GM12873 (cell line): ENCODE measurements at regions not wholly inside any gene's neighbourhood (a gene's known extent, or its start where the extent isn't known, plus 50 kb on each side); places are given as distances from the start of the nearest gene placed in this dataset.

Experiments
- CTCF ChIP-seq: IDR thresholded peaks from 2 replicates; pipeline ENCODE4 v1.5.1; 2012; ENCODE audit warnings: low read depth, mild to moderate bottlenecking, moderate library complexity, low read length, control low read depth; ENCODE audit not compliant: insufficient read depth; ENCODE audit errors: missing control alignments

DNA sequence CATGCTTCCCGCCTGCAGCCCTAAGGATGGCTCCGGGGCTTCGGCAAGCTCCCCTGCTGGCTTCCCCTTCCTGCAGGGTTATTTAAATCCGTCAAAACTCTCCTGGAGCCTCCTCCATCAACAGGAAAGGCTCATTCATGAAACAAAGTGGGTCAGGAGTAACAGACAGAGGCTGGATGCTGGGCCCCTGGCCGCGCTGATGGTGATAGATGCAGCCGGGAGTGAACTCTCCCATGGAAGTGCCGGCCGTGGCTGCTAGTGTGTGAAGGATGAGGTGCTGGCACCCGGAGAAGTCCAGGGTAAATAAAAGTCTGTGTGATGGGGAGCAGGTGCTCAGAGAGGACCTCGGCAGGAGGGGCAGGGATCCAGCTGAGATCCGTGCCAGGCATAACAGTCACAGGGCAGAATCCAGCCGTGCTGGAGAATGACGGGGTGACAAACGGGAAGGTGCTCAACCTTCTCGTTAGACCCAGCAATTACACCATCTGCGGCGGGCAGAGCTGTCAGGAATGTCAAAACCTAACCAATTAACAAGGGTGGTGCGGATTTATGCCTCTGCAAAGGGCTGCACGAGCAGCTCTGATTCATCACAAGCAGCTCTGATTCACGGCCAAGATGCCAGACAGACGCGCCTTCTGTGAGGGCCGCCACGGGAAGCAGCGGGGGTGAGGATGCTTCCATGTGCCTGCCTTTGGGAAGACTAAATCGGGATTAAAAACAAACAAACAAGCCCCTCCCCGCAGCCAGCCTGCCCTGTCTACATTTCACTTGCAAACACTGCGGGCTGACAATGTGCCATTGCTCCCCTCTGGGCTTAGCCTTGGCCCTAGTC, 55.6 kb downstream of the SYNE3 start:
- no peak for TF ChIP-seq CTCF

DNA sequence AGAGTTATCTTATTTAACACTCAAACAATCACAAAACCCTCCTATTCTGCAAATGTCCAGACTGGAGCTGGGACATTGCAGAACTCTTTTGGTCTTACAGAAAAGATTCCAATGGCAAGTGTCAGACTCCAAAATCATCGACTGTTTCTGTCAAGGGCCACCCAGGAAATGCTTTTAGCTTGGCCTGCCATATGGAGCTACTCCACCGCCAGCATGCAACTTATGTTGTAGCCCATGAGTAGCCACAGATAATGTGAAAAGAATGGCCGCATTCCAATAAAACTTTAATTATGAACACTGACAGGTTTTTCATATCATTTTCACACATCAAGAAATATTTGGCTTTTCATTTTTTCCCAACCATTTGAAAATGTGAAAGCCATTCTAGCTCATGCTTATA, 57.5 kb downstream of the SYNE3 start:
- no peak for TF ChIP-seq CTCF

DNA sequence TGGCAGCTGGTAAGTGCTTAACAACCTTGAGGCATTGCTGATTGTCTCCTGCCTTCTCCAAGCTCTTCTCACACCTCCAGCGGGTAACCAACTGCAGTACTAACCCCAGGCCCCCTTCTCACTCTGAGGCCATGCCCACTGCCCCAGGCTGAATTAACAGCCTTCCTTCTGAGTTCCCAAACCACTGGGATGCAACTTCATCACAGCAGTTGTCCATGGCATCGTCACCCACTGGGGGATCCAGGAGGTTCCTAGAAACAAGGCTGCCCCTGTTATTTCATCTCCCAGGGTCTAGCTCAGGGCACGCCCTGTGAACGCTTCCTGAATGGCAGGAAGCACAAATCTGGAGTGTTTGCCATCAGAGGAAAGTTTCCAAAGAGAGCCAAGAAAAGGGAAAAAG, 58.0 kb downstream of the SYNE3 start:
- no peak for TF ChIP-seq CTCF

DNA sequence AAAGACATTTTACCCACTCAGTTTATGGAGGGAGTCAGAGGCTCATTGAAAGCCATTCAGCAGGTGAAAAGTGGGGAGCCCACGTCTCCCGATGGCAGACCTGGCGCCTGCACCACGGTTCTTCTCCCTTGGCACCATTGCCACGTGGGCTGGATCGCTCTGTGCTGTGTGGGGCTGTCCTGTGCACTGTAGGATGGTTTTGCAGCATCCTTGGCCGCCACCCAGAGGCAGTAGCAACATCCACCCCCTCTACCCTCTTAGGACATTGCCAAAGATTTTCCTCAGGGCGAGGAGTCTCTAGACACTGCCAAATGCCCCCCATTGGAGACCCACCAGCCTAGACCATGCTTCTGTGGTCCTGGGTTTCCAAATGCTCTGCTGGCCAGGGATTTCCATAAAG, 60.2 kb downstream of the SYNE3 start:
- no peak for TF ChIP-seq CTCF

DNA sequence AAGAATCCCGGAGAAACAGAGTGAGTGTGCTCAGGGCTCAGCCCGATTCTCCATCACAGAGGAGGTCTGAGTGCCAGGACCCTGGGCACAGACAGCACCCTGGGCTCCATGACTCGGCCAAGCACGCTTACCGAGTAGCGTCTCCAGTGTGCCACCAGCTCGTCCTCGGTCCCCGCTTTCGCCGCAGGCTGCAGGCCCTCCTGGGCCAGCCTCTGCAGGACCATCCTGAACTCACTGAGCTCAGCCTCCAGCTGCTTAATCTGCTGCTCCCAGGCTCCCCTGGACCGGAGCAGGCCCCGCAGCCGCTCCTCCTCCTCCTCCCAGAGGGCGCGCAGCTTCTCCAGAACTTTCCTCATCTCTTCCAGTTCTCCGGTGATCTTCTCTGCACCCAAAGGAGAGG, 61.2 kb downstream of the SYNE3 start:
- TF ChIP-seq CTCF, result no peak

- TF ChIP-seq CTCF, result no peak
Observed at GRCh38 chr14:95453713-95453980, 62.8 kb downstream of the SYNE3 start.

DNA sequence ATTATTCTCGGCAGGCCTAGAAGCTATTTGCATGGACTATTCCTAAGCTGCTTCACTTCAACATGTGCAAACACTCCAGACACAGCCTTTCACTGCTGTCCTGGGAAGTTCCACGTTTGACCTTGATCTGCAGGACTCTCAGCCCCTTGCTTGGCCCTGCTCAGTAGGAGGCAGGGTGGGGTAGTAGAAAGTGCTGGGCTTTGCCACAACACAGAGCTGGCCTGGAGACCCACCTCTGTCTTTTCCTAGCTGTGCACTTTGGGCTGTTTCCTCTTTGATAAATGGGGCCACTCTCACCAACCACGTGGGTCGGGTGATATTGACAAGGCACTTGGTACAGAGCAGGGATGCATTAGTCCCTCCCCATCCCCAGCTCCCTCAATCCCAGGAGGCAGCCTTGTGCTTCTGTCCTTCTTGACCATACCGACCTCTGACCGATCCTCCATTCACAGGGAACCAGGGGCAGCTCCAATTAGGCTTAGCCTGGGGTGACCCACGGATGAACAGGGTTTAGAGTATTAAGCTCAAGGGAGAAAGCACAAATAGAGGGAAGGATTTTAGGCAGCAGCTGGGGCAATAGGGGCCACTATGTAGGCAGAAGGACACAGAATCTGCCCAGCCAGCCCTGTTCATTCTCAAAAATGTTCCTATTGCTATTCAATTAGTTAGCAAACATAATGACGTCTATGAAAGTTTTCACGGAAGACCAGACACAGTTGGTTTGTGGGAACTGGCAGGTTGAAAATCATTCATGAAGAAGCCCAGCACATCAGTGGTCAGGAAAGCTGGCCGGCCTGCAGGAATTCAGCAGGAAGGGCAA, 63.3 kb downstream of the SYNE3 start:
- TF ChIP-seq CTCF, result no peak
